ENCODE measurements at regions not wholly inside any gene's neighbourhood (a gene's known extent, or its start where the extent isn't known, plus 50 kb on each side); places are given as distances from the start of the nearest gene placed in this dataset.

GRCh38 chrX:15977644-15978043, 123.0 kb upstream of the AP1S2 start:
- no peak for DNase-seq

GRCh38 chrX:15976396-15976795, 121.8 kb upstream of the AP1S2 start:
- peak; percentile 0 for DNase-seq

DNA sequence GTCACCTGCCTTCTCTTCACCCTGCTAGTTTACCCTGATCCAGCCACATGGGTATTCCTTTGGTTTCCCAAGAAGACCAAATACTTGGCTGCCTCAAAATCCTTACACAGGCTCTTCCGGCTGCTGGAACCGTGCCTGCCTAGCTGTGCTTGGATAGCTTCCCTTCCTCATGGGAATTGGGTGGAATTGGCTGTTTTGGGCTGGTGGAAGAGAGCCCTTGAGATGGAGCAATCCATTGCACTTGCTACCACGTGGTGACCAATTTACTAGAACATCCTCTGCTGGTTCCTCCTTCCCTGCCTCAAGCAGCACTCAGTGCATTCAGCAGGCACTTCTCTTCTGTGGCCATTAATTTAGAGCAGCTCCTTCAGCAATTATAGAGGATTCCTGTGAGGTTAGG, 119.3 kb upstream of the AP1S2 start:
- DNase-seq, result no peak

GRCh38 chrX:15973299-15973698, 118.7 kb upstream of the AP1S2 start:
- peak; percentile 7 for DNase-seq

GRCh38 chrX:15971696-15972095, 117.1 kb upstream of the AP1S2 start:
- DNase-seq, result no peak

DNA sequence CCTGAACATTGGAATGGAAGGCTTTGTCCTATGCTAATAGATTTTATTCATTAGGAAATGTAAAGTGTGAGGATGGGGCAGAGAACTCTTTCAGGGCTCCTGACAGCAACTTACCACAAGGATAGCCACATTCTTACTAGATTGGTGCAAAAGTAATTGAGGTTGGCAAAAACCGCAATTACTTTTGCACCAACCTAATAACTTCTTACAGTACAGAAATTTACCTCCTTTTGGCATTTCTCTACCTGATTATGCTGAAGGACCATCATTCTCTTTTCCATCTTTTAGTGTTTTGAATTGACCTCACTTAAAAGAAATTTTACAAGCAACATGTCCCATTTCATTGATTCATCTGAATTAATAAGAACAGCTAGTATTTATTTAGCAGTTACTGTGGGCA, 109.2 kb upstream of the AP1S2 start:
- DNase-seq, result no peak

GRCh38 chrX:15960237-15960636, 105.6 kb upstream of the AP1S2 start:
- DNase-seq, result no peak

DNA sequence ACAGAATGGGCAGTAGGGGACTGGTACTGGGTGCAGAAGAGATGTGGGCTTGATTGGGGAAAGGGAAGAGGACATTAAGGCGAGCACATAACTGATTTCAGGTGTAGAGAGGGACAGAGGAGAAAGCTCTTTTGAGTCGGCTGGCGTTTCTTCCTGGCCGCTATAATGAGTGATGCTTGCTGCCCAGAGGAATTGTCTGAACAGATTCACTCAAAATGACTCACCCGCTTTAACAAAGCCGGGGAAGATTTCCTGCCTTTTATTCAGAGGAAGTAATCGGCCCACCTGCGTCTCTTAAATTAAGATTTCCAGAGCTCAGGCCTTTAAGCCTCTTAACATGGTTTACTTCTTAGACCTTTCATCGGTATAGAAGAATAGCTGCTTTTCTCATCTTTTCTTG, 102.1 kb upstream of the AP1S2 start:
- no peak for DNase-seq

- DNase-seq, result no peak
Measured at GRCh38 chrX:15953801-15954200, 99.2 kb upstream of the AP1S2 start.

GRCh38 chrX:15952212-15952611, 97.6 kb upstream of the AP1S2 start:
- DNase-seq, result no peak

DNA sequence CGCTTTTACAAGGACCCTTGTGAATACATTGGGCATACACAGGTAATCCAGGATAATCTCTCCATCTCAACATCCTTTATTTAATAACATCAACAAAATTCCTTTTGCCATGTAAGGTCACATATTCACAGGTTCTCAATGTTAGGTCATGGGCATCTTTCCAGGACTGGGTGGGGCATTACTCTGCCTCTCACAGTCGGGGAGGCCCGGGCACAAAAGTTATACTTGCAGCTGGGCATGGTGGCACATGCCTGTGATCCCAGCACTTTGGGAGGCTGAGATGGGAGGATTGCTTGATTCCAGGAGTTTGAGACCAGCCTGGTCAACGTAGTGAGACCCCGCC, 93.7 kb upstream of the AP1S2 start:
- DNase-seq, result no peak

DNA sequence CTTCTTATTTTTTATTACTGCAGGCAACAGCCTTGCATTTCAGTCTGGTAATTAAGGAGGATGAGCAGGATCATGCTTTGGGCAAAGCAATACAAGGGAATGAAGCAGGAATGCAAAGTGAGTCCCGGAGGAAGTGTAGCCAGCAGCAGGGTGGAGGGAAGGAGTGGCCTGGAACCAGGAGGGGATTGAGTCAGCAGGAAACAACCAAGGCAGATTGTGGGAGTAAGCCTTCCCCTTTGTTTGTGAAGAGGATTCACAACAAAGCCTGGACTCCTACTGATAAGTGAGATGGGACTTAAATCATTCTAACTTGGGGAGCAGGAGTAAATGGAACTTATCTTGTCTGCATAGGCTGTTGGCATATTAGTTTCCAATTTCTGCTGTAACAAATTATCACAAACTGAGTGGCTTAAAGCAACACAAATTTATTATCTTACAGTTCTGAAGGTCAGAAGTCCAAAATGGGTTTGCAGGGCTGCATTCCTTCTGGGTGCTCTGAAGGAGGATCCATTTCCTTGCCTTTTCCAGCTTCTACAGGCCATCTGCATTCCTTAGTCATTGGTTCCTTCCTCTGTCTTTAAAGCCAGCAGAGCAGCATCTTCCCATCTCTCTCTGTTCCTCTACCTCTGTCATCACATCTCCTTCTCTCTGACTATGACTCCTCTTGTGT, 93.2 kb upstream of the AP1S2 start:
- no peak for DNase-seq

DNA sequence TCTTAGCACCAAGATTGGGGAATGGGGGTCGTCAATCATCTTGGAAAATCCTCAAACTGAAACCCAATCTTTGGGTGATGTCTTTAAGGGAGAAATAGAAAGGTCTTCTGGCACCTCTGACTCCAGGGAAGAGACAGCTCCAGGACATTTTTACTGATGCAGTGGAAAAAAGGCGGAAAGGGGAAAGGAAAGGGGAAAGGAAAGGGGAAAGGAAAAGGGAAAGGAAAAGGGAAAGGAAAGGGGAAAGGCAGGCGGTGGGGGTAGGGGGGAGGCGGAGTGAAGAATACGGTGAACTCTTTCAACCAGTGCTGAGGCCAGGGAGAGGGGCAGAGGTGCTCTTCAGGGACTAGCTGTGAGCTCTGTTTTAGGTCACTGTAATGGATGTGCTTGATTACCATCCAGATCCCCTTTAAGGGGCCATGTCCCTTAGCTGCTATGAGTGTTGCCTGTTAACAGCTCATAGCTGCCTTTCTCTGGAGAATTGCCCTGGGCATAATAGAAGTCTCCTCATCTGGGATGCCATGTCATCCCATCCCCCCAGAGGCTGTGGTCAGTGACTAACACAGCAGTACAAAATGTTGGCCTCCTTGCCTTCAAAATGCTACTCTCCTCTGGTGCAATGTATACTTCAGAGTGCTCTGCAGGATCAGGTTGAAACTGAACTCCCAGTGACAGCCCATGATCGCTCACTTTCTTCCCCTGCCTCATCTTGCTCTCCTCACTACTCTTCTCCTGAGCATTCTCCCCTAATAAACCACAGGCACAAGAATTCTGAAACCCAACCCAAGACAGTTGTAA, 92.4 kb upstream of the AP1S2 start:
- DNase-seq, result no peak

GRCh38 chrX:15943391-15943790, 88.8 kb upstream of the AP1S2 start:
- DNase-seq, result no peak

GRCh38 chrX:15942307-15942706, 87.7 kb upstream of the AP1S2 start:
- DNase-seq, result no peak

DNA sequence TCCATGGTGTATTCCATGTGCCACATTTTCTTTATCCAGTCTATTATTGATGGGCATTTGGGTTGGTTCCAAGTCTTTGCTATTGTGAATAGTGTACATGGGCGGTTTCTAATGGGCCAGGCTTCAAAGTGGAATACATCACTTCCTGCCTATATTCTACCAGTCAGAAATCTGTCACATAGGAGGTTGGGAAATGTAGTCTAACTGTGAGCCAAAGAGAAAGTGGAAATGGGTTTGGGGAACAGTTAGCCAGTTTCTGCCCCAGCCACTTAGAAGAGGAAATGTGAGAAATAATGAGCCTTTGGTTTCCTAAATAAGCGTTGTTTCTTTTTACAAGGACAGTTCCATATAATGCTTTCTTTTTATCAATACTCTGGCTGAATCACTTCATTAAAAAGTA, 85.1 kb upstream of the AP1S2 start:
- DNase-seq, result no peak

- DNase-seq, result no peak
Measured at GRCh38 chrX:15938072-15938471, 83.5 kb upstream of the AP1S2 start.

DNA sequence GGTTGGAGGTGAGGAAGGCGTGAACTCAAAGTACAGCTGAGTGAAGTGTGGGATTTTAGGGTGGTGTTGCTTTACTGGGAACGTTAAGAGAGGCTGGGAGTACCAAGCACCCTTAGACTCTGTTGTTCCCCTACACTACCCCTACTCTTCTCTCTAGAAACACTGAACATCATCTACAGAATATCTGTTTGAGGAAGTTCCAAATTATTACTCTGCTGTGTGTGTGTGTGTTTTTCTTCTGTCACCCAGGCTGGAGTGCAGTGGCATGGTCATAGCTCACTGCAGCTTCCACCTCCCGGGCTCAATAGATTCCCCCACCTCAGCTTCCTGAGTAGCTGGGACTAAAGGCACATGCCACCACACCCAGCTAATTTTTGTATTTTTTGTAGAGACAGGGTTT, 76.7 kb upstream of the AP1S2 start:
- no peak for DNase-seq

- DNase-seq, result no peak
Measured at GRCh38 chrX:15930585-15930984, 76.0 kb upstream of the AP1S2 start.

GRCh38 chrX:15929194-15929593, 74.6 kb upstream of the AP1S2 start:
- no peak for DNase-seq

DNA sequence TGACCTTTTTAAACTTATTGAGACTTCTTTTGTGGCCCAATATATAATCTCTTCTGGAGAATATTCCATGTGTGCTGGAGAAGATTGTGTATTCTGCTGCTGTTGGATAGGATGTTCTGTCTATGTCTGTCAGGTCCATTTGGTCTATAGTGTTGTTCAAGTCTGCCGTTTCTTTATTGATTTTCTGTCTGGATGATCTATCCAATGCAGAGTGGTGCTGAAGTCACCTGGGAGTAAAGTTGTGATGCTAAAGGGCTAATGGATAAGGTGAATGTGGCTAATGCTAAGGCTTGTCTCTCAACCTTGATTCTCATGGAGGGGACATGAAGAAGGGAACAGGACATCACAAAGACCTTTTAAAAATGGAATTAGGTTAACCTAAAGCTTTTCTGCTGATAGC, 72.0 kb upstream of the AP1S2 start:
- DNase-seq, result no peak

DNA sequence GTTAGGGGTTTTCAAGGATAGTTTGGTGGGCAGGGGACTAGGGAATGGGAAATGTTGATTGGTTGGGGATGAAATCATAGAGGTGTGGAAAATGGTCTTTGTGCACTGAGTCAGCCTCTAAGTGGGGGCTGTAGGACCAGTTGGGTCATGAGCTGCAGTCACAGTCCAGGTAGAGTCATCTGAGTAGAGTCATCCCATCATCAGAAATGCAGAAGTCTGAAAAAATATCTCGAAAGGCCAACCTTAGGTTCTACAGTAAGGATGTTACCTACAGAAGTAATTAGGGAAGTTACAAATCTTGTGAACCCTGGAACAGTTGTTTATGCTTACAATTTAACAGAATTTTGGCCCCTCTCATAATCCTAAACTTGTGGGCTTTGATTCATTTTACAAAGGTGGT, 63.4 kb upstream of the AP1S2 start:
- DNase-seq, result no peak

- no peak for DNase-seq
Measured at GRCh38 chrX:15916704-15917084, 62.1 kb upstream of the AP1S2 start.

DNA sequence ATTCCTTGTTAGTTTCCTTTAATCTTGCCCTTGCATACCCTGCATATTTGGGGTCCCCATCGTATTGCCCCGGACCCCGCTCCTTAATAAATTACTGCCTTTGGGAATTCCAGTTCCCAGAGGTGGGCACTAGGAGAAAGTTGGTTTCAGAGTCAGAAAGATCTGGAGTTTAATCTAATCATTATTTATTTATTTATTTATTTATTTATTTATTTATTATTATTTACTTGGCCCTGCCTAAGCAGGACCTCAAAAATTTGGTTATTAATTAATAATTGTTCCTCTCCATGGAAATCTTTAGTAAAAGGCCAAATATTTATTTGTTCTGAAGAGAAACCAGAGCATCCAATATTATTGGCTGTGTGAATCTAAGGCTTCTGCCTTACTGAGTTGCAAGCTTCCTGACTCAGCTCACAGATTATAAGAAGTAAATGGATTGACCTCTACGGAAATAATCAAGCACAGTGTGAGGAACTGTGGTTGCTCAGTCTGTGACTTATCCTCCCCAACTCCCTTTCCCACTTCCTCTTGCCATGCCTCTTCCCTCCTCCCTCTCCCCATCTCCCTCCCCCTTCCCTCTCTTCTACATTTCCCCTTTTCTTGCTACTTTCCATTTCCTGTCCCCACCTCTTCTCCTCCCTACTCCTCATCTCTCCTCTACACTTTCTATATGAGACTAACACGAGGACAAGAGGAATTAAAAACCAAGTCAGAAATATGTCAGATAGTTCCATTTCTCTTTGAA, 61.5 kb upstream of the AP1S2 start:
- peak; percentile 30 for DNase-seq
